ENCODE measurements at regions not wholly inside any gene's neighbourhood (a gene's known extent, or its start where the extent isn't known, plus 50 kb on each side); places are given as distances from the start of the nearest gene placed in this dataset.
"Not testable (repeated sequence)": the region's sequence is repeated elsewhere in the genome, so short reads cannot be mapped to it uniquely, and the experiment has no call there.

DNA sequence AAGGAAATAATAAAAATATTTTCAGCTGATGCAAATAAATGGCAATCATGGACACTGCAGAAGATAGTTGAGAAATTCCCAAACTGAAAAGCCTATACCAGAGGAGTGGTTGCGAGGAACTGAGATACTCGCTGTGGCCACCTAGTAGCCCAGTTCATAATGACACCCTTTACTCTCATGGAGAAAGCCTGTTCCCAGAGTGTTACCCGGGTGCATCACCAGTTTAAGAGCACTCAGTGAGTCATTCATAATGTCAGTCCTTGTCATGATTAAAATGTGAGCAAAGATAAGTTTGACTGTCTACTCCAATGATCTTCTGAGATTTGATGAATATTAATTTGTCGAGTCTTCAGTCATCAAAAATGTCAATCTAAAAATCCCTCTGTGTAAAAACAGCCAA lies 138.4 kb upstream of the LRRC3B start:
- H3K9ac ChIP-seq (ENCODE audit: low read length) = no peak overlapping the region
- no peak overlapping the region for H3K4me3 ChIP-seq (ENCODE audit: low read length)
- no peak overlapping the region for H3K4me2 ChIP-seq (ENCODE audit: low read length)
- no peak overlapping the region for H2AFZ ChIP-seq (ENCODE audit: low read depth, low read length)
- no peaks in the 10 kb centered on the region for H3K4me1 ChIP-seq (ENCODE audit: low read length)
- H3K27ac ChIP-seq (ENCODE audit: low read length) = no peak overlapping the region
- no peaks in the 10 kb centered on the region for H4K20me1 ChIP-seq (ENCODE audit: insufficient read depth, low read length)
- no peaks in the 10 kb centered on the region for H3K27me3 ChIP-seq (ENCODE audit: low read depth, low read length)
- no peaks in the 10 kb centered on the region for H3K36me3 ChIP-seq (replicated peaks; ENCODE audit: low read depth, low read length)
- no peaks in the 10 kb centered on the region for H3K9me3 ChIP-seq (ENCODE audit: insufficient read depth, low read length)
- no peaks in the 10 kb centered on the region for H3K79me2 ChIP-seq (ENCODE audit: low read length)
- no peak for TF ChIP-seq EZH2phosphoT487 (IDR thresholded peaks at IDR 0.05; ENCODE audit: low read depth)
- peak; percentile 45 for TF ChIP-seq CTCF (IDR thresholded peaks at IDR 0.05; ENCODE audit: low read depth, low read length)

GRCh38 chr3:26498271-26498670 lies 124.3 kb upstream of the LRRC3B start:
- no peak for TF ChIP-seq CTCF (IDR thresholded peaks at IDR 0.05; ENCODE audit: low read depth, low read length)
- no peak for TF ChIP-seq EZH2phosphoT487 (IDR thresholded peaks at IDR 0.05; ENCODE audit: low read depth)
- Histone ChIP-seq H3K36me3 (replicated peaks; ENCODE audit: low read depth, low read length) (no peaks in the 10 kb centered on the region), H3K27ac (ENCODE audit: low read length) (no peak overlapping the region), H3K4me3 (ENCODE audit: low read length) (no peak overlapping the region), H4K20me1 (ENCODE audit: insufficient read depth, low read length) (no peaks in the 10 kb centered on the region), H3K27me3 (ENCODE audit: low read depth, low read length) (no peaks in the 10 kb centered on the region), H3K4me1 (ENCODE audit: low read length) (no peaks in the 10 kb centered on the region), H3K4me2 (ENCODE audit: low read length) (no peak overlapping the region), H3K9ac (ENCODE audit: low read length) (no peak overlapping the region), H2AFZ (ENCODE audit: low read depth, low read length) (no peak overlapping the region), H3K9me3 (ENCODE audit: insufficient read depth, low read length) (no peaks in the 10 kb centered on the region), H3K79me2 (ENCODE audit: low read length) (no peaks in the 10 kb centered on the region)

DNA sequence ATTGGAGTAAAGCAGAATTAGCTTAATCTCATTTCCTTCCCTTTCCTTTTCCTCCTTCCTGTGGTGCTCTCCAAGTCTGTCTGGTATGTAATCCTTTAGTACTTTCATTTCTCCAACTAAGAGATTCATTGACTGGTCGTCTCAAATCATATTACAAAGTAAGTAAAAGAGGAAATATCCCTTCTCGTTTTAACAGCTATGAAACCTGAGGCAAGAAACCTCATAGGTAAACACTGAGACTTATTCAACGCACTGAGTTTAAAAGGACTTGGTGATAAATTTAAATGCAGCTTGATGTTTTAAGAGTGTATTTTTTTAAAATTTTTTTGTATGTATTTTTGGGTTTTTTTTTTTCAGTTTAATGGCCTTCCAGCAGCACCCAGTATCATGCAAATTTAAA lies 117.2 kb upstream of the LRRC3B start:
- H3K4me3 ChIP-seq (ENCODE audit: low read length) = no peak overlapping the region
- H3K79me2 ChIP-seq (ENCODE audit: low read length) = no peaks in the 10 kb centered on the region
- H2AFZ ChIP-seq (ENCODE audit: low read depth, low read length) = no peak overlapping the region
- no peak overlapping the region for H3K9ac ChIP-seq (ENCODE audit: low read length)
- no peaks in the 10 kb centered on the region for H3K27me3 ChIP-seq (ENCODE audit: low read depth, low read length)
- H3K9me3 ChIP-seq (ENCODE audit: insufficient read depth, low read length) = no peaks in the 10 kb centered on the region
- TF ChIP-seq EZH2phosphoT487 (IDR thresholded peaks at IDR 0.05; ENCODE audit: low read depth) (no peak), CTCF (IDR thresholded peaks at IDR 0.05; ENCODE audit: low read depth, low read length) (no peak)
- no peaks in the 10 kb centered on the region for H3K36me3 ChIP-seq (replicated peaks; ENCODE audit: low read depth, low read length)
- no peaks in the 10 kb centered on the region for H4K20me1 ChIP-seq (ENCODE audit: insufficient read depth, low read length)
- H3K27ac ChIP-seq (ENCODE audit: low read length) = no peak overlapping the region
- peaks cover 12% of the 10 kb centered on the region for H3K4me1 ChIP-seq (ENCODE audit: low read length)
- H3K4me2 ChIP-seq (ENCODE audit: low read length) = peak overlapping the region; percentile 31

DNA sequence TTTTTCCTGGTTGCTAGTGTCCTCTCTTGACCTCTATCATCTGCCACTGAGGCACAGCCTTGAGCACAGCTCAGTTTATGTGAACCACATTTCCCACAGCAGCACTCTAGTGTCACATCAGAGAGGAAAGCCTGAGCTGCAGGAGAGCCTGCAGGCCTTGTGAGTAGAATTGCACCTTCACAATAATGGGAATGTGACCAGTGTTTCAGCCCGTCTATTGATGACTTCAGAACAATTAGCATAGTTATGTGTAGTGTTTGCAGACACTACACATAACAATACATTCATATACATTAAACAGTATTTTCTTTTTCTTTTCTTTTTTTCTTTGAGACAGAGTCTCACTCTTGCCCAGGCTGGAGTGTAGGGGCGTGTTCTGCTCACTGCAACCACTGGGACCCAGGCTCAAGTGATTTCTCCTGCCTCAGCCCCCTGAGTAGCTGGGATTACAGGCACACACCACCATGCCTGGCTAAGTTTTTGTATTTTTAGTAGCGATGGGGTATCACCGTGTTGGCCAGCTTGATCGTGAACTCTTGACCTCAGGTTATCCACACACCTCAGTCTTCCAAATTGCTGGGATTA lies 108.0 kb upstream of the LRRC3B start:
- not testable (repeated sequence) for H3K9ac ChIP-seq (ENCODE audit: low read length); H3K27ac ChIP-seq (ENCODE audit: low read length); H2AFZ ChIP-seq (ENCODE audit: low read depth, low read length); H3K4me3 ChIP-seq (ENCODE audit: low read length); H4K20me1 ChIP-seq (ENCODE audit: insufficient read depth, low read length); H3K9me3 ChIP-seq (ENCODE audit: insufficient read depth, low read length); H3K4me1 ChIP-seq (ENCODE audit: low read length); H3K36me3 ChIP-seq (replicated peaks; ENCODE audit: low read depth, low read length); H3K79me2 ChIP-seq (ENCODE audit: low read length); H3K4me2 ChIP-seq (ENCODE audit: low read length); H3K27me3 ChIP-seq (ENCODE audit: low read depth, low read length)

GRCh38 chr3:26515351-26515750 lies 107.2 kb upstream of the LRRC3B start:
- no peaks in the 10 kb centered on the region for H3K27me3 ChIP-seq (ENCODE audit: low read depth, low read length)

More at GRCh38 chr3:26515351-26515750, 107.2 kb upstream of the LRRC3B start:
- Histone ChIP-seq H3K9ac (ENCODE audit: low read length) (no peak overlapping the region), H3K79me2 (ENCODE audit: low read length) (no peaks in the 10 kb centered on the region), H4K20me1 (ENCODE audit: insufficient read depth, low read length) (no peaks in the 10 kb centered on the region), H3K9me3 (ENCODE audit: insufficient read depth, low read length) (no peaks in the 10 kb centered on the region), H3K4me1 (ENCODE audit: low read length) (no peaks in the 10 kb centered on the region), H3K4me2 (ENCODE audit: low read length) (no peak overlapping the region), H3K36me3 (replicated peaks; ENCODE audit: low read depth, low read length) (no peaks in the 10 kb centered on the region), H3K4me3 (ENCODE audit: low read length) (no peak overlapping the region), H3K27ac (ENCODE audit: low read length) (no peak overlapping the region), H2AFZ (ENCODE audit: low read depth, low read length) (no peak overlapping the region)
- TF ChIP-seq CTCF (IDR thresholded peaks at IDR 0.05; ENCODE audit: low read depth, low read length) (no peak), EZH2phosphoT487 (IDR thresholded peaks at IDR 0.05; ENCODE audit: low read depth) (no peak)

All from OCI-LY3 (cell line).